Stomach smooth muscle (tissue), 2 donors: ENCODE measurements at regions not wholly inside any gene's neighbourhood (a gene's known extent, or its start where the extent isn't known, plus 50 kb on each side); places are given as distances from the start of the nearest gene placed in this dataset.

Experiments used
- H3K27ac ChIP-seq: one replicate; pipeline ENCODE4 v1.7.0; 2013; ENCODE audit warnings: mild to moderate bottlenecking, low read length, inconsistent platforms
- H3K27me3 ChIP-seq, 2 donors: one replicate each; pipeline ENCODE4 v1.7.0; 2013; ENCODE audit warnings: low read length in 2 of 2; ENCODE audit not compliant: insufficient read depth in 2 of 2, control insufficient read depth in 1 of 2
- H3K36me3 ChIP-seq, 2 donors: one replicate each; pipeline ENCODE4 v1.7.0; 2013; ENCODE audit warnings: low read length in 2 of 2; ENCODE audit not compliant: control insufficient read depth in 2 of 2, insufficient read depth in 2 of 2
- H3K4me1 ChIP-seq: one replicate; pipeline ENCODE4 v1.7.0; 2013; ENCODE audit warnings: low read length; ENCODE audit not compliant: control insufficient read depth, insufficient read depth
- H3K4me3 ChIP-seq, 2 donors: one replicate each; pipeline ENCODE4 v1.7.0; 2013; ENCODE audit warnings: low read length in 2 of 2
- H3K9ac ChIP-seq, 2 donors: one replicate each; pipeline ENCODE4 v1.7.0; 2013; ENCODE audit warnings: low read length in 2 of 2, mild to moderate bottlenecking in 1 of 2
- H3K9me3 ChIP-seq, 2 donors: one replicate each; pipeline ENCODE4 v1.7.0; 2013; ENCODE audit warnings: low read length in 2 of 2; ENCODE audit not compliant: control insufficient read depth in 2 of 2
- donor health status: healthy.
- donor health status: Pancreatic carcinoma.

- H3K36me3 ChIP-seq, result no peaks in the 10 kb centered on the region
- no peaks in the 10 kb centered on the region for H3K9me3 ChIP-seq
- H3K4me1 ChIP-seq, result no peaks in the 10 kb centered on the region
- H3K27ac ChIP-seq, result no peak overlapping the region
- H3K27me3 ChIP-seq, result no peaks in the 10 kb centered on the region
- H3K4me3 ChIP-seq, result no peak overlapping the region
- no peak overlapping the region for H3K9ac ChIP-seq
These were observed 449.9 kb downstream of the NUF2 start for GRCh38 chr1:163771637-163772036.

DNA sequence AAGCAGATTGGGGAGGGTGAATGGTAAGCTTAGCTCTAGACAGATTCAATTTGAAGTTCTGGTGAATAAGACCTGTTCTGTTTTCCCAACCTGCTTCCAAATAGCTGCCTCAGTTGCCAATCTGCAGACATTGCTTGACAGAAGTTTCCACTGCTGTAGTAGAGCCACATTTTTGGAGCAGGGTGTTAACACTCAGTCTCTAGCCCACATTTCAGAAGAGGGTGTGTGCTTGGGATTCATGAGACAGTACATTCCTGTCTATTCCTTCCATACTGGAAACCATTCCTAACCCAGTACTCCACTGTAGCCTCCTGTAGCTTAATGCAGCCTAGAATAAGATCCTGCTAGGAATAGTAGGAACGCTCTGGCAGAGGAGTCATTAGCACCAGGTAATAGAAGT lies 450.5 kb downstream of the NUF2 start:
- Histone ChIP-seq H3K4me1 (no peaks in the 10 kb centered on the region), H3K36me3 (no peaks in the 10 kb centered on the region), H3K27ac (no peak overlapping the region), H3K9me3 (no peaks in the 10 kb centered on the region), H3K4me3 (no peak overlapping the region), H3K27me3 (no peaks in the 10 kb centered on the region), H3K9ac (no peak overlapping the region)

GRCh38 chr1:163773396-163773795 lies 451.6 kb downstream of the NUF2 start:
- Histone ChIP-seq H3K27me3 (no peaks in the 10 kb centered on the region), H3K9me3 (peaks cover 0 to 3% of the 10 kb centered on the region in 2 donors), H3K36me3 (no peaks in the 10 kb centered on the region), H3K27ac (no peak overlapping the region), H3K4me3 (no peak overlapping the region), H3K4me1 (no peaks in the 10 kb centered on the region), H3K9ac (no peak overlapping the region)

GRCh38 chr1:163774401-163774945 lies 452.7 kb downstream of the NUF2 start:
- no peak overlapping the region for H3K9ac ChIP-seq
- H3K27me3 ChIP-seq, result no peaks in the 10 kb centered on the region
- H3K4me1 ChIP-seq, result no peaks in the 10 kb centered on the region
- H3K9me3 ChIP-seq, result peaks cover 0 to 3% of the 10 kb centered on the region in 2 donors
- no peak overlapping the region for H3K4me3 ChIP-seq
- H3K27ac ChIP-seq, result no peak overlapping the region
- no peaks in the 10 kb centered on the region for H3K36me3 ChIP-seq

- H3K4me1 ChIP-seq, result no peaks in the 10 kb centered on the region
- H3K36me3 ChIP-seq, result no peaks in the 10 kb centered on the region
- H3K4me3 ChIP-seq, result no peak overlapping the region
- peaks cover 0 to 3% of the 10 kb centered on the region in 2 donors for H3K9me3 ChIP-seq
- no peaks in the 10 kb centered on the region for H3K27me3 ChIP-seq
- H3K27ac ChIP-seq, result no peak overlapping the region
- no peak overlapping the region for H3K9ac ChIP-seq
These were observed 453.3 kb downstream of the NUF2 start for GRCh38 chr1:163774978-163775620.

DNA sequence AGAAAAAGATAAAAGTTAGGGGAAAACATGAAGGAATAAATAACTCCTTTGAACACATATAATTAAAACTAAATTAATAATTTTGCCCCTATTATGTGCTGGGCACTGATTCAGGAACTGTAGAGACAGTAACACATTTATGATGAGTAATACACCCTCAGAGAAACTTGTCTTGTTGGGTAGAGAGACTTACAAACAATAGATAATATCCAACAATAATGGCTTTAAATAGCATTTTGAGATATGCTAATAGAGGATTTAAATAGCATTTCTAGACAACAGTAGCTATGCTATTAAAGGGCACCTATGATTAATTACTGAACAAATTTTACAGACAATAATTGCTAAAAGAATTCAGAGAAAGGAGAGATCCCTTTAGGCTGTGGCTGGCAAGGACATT lies 455.5 kb downstream of the NUF2 start:
- no peak overlapping the region for H3K27ac ChIP-seq
- H3K9ac ChIP-seq, result no peak overlapping the region
- H3K4me3 ChIP-seq, result no peak overlapping the region
- H3K27me3 ChIP-seq, result no peaks in the 10 kb centered on the region
- no peaks in the 10 kb centered on the region for H3K36me3 ChIP-seq
- H3K9me3 ChIP-seq, result peaks cover 0 to 3% of the 10 kb centered on the region in 2 donors
- H3K4me1 ChIP-seq, result no peaks in the 10 kb centered on the region

DNA sequence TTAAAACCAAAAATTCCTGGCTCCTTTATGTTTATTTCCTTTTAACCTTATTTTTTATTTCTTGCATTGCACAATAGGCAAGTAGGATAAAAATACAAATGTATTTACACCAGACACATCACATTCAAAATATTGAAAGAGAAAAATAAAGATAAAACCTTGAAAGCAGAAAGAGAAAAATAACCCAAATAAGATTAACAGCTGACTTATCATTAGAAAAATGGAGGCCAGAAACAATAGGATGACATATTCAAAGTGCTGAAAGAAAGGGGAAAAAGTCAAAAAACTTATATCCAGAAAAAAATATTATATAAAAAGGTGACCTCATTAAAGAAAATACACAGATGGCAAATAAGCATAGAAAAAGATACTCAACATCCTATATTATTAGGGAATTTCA lies 459.4 kb downstream of the NUF2 start:
- Histone ChIP-seq H3K27me3 (no peaks in the 10 kb centered on the region), H3K27ac (no peak overlapping the region)

GRCh38 chr1:163785868-163786405 lies 464.2 kb downstream of the NUF2 start:
- Histone ChIP-seq H3K4me1 (no peaks in the 10 kb centered on the region), H3K36me3 (no peaks in the 10 kb centered on the region), H3K4me3 (no peak overlapping the region), H3K9me3 (no peaks in the 10 kb centered on the region), H3K27ac (no peak overlapping the region), H3K9ac (no peak overlapping the region), H3K27me3 (no peaks in the 10 kb centered on the region)

More for the DNA sequence above, 459.4 kb downstream of the NUF2 start:
- H3K9me3 ChIP-seq, result peaks cover 0 to 3% of the 10 kb centered on the region in 2 donors
- H3K4me3 ChIP-seq, result no peak overlapping the region
- no peak overlapping the region for H3K9ac ChIP-seq
- H3K4me1 ChIP-seq, result no peaks in the 10 kb centered on the region
- no peaks in the 10 kb centered on the region for H3K36me3 ChIP-seq

DNA sequence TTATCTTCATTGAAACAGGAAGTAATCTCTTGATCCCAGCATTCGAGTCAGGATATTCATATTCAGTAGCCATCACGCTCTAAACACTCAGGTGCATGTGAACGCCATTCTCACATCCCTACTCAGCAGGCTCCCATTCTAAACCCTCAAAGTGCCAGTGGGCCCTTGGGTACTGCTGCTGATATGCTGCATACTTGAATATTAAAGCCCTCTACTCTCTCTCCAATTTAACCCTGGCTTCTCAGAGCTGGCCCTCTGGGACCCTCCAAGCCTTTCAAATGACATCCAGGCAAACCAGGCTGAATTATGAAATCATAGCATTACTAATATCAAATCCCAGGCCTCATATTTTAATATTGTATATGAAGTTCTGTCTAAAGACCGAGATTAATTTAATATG lies 468.2 kb downstream of the NUF2 start:
- H3K27me3 ChIP-seq, result no peaks in the 10 kb centered on the region
- H3K27ac ChIP-seq, result no peak overlapping the region
- H3K9ac ChIP-seq, result no peak overlapping the region
- H3K4me3 ChIP-seq, result no peak overlapping the region
- peaks cover 0 to 5% of the 10 kb centered on the region in 2 donors for H3K9me3 ChIP-seq
- no peaks in the 10 kb centered on the region for H3K4me1 ChIP-seq
- H3K36me3 ChIP-seq, result no peaks in the 10 kb centered on the region

- H3K9ac ChIP-seq, result no peak overlapping the region
- no peaks in the 10 kb centered on the region for H3K27me3 ChIP-seq
- H3K4me3 ChIP-seq, result no peak overlapping the region
- peaks cover 0 to 5% of the 10 kb centered on the region in 2 donors for H3K9me3 ChIP-seq
- no peak overlapping the region for H3K27ac ChIP-seq
- H3K36me3 ChIP-seq, result no peaks in the 10 kb centered on the region
- H3K4me1 ChIP-seq, result no peaks in the 10 kb centered on the region
These were observed 472.8 kb downstream of the NUF2 start for GRCh38 chr1:163794551-163794950.

DNA sequence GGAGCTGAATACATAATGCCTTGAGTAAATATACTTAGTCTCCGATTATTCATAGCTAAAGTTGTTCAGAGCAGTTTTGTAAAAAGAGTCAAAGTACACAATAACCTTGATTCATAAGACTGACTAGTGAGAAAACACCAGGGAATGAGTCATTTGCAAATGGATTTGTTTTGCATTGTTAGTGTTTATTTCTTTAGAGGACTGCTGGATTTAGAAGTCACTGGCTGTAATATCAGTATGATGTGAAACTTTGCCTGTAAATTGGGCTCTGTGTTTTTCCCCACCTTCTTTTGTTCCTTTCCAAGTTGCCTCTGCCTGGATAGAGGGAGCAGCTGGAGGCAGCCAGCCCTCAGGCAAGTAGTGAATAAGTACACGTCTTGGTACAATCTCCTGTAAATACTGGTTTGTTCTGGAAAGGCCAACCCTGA lies 474.7 kb downstream of the NUF2 start:
- Histone ChIP-seq H3K27ac (no peak overlapping the region), H3K27me3 (no peaks in the 10 kb centered on the region), H3K9ac (no peak overlapping the region), H3K4me1 (no peaks in the 10 kb centered on the region), H3K36me3 (no peaks in the 10 kb centered on the region), H3K9me3 (peaks cover 0 to 5% of the 10 kb centered on the region in 2 donors), H3K4me3 (no peak overlapping the region)
